Glutamatergic neuron (in vitro differentiated cells): ENCODE measurements at regions not wholly inside any gene's neighbourhood (a gene's known extent, or its start where the extent isn't known, plus 50 kb on each side); places are given as distances from the start of the nearest gene placed in this dataset.
A peak's percentile ranks its signal among the peaks of the same experiment; 100 is the strongest.

Source experiments
- DNase-seq: peaks from one replicate; pipeline ENCODE4 v3.0.0; 2022
- H3K27ac Mint-ChIP-seq: one replicate; pipeline ENCODE4 v1.8.0; 2020; ENCODE audit warnings: mild to moderate bottlenecking, mixed read lengths, inconsistent platforms; ENCODE audit not compliant: unreplicated experiment
- H3K27me3 Mint-ChIP-seq: one replicate; pipeline ENCODE4 v1.8.0; 2020; ENCODE audit warnings: mild to moderate bottlenecking, moderate library complexity, mixed read lengths, inconsistent platforms; ENCODE audit not compliant: unreplicated experiment
- H3K36me3 Mint-ChIP-seq: one replicate; pipeline ENCODE4 v1.8.0; 2020; ENCODE audit warnings: mild to moderate bottlenecking, mixed read lengths, inconsistent platforms; ENCODE audit not compliant: unreplicated experiment
- H3K4me1 Mint-ChIP-seq: one replicate; pipeline ENCODE4 v1.8.0; 2020; ENCODE audit warnings: mild to moderate bottlenecking, low read depth, mixed read lengths, inconsistent platforms; ENCODE audit not compliant: unreplicated experiment
- H3K4me3 Mint-ChIP-seq: one replicate; pipeline ENCODE4 v1.8.0; 2020; ENCODE audit warnings: mild to moderate bottlenecking, mixed read lengths, inconsistent platforms; ENCODE audit not compliant: unreplicated experiment
- H3K9me3 Mint-ChIP-seq: one replicate; pipeline ENCODE4 v1.8.0; 2020; ENCODE audit warnings: mild to moderate bottlenecking, moderate library complexity, mixed read lengths, inconsistent platforms; ENCODE audit not compliant: unreplicated experiment
- TF ChIP-seq, protein P1 (sequence below): fragments of 200-600 bp; sonication (generic); IDR thresholded peaks from one replicate; pipeline ENCODE4 v1.5.0; 2021; ENCODE audit not compliant: partially characterized antibody, unreplicated experiment

DNA sequence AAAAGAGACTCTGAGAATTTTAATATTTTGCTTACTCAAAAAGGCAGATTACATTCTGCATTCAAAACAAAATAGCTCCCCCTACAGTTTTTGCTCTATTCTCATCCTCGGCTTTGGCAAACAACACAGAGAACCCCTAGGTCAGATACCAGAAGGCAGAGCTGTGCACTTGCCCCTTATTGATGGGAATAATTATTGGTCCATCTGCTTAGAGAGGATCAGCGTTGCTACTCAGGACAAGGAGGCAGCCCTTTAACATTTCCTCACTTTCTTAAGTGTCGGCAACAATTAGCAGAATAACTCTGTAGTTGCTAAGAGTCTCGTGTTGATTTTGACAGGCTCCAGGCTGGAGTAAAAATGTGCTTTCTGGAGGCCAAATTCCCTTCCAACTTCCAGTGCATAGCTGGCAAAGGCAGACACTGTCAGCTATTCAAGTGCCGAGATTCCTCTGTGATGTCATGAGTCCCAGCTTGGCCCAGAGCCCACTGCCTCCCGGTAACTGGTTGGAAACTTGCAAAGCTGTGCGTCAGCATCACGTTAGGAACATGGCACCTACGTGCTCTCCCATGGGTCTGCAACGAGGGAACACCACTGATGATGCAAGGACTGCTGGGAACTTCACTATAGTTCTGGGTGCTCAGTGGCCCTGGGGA is 482.7 kb upstream of the ADAMTS9 start:
- H3K27ac Mint-ChIP-seq, result no peak overlapping the region
- DNase-seq, result no peak
- H3K9me3 Mint-ChIP-seq, result peaks cover 2% of the 10 kb centered on the region

GRCh38 chr3:65169961-65170360 is 482.2 kb upstream of the ADAMTS9 start:
- no peaks in the 10 kb centered on the region for H3K36me3 Mint-ChIP-seq
- no peaks in the 10 kb centered on the region for H3K4me1 Mint-ChIP-seq
- no peak for DNase-seq
- TF ChIP-seq, protein P1, sequence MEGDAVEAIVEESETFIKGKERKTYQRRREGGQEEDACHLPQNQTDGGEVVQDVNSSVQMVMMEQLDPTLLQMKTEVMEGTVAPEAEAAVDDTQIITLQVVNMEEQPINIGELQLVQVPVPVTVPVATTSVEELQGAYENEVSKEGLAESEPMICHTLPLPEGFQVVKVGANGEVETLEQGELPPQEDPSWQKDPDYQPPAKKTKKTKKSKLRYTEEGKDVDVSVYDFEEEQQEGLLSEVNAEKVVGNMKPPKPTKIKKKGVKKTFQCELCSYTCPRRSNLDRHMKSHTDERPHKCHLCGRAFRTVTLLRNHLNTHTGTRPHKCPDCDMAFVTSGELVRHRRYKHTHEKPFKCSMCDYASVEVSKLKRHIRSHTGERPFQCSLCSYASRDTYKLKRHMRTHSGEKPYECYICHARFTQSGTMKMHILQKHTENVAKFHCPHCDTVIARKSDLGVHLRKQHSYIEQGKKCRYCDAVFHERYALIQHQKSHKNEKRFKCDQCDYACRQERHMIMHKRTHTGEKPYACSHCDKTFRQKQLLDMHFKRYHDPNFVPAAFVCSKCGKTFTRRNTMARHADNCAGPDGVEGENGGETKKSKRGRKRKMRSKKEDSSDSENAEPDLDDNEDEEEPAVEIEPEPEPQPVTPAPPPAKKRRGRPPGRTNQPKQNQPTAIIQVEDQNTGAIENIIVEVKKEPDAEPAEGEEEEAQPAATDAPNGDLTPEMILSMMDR, result no peak
- H3K27ac Mint-ChIP-seq, result no peak overlapping the region
- H3K27me3 Mint-ChIP-seq, result no peaks in the 10 kb centered on the region
- no peak overlapping the region for H3K4me3 Mint-ChIP-seq
- peaks cover 2% of the 10 kb centered on the region for H3K9me3 Mint-ChIP-seq

More for the DNA sequence above, 482.7 kb upstream of the ADAMTS9 start:
- no peaks in the 10 kb centered on the region for H3K36me3 Mint-ChIP-seq
- no peaks in the 10 kb centered on the region for H3K4me1 Mint-ChIP-seq
- H3K4me3 Mint-ChIP-seq, result no peak overlapping the region
- TF ChIP-seq, protein P1, result peak; percentile 53
- H3K27me3 Mint-ChIP-seq, result no peaks in the 10 kb centered on the region

- H3K4me1 Mint-ChIP-seq, result no peaks in the 10 kb centered on the region
- H3K4me3 Mint-ChIP-seq, result no peak overlapping the region
- H3K27me3 Mint-ChIP-seq, result no peaks in the 10 kb centered on the region
- TF ChIP-seq, protein P1, result no peak
- no peaks in the 10 kb centered on the region for H3K36me3 Mint-ChIP-seq
- H3K9me3 Mint-ChIP-seq, result peaks cover 2% of the 10 kb centered on the region
- H3K27ac Mint-ChIP-seq, result no peak overlapping the region
- DNase-seq, result no peak
Measured at GRCh38 chr3:65168547-65168946, 480.7 kb upstream of the ADAMTS9 start.

GRCh38 chr3:65166531-65166930 is 478.7 kb upstream of the ADAMTS9 start:
- H3K36me3 Mint-ChIP-seq, result no peaks in the 10 kb centered on the region
- peaks cover 2% of the 10 kb centered on the region for H3K9me3 Mint-ChIP-seq
- H3K27ac Mint-ChIP-seq, result no peak overlapping the region
- TF ChIP-seq, protein P1, result no peak
- H3K4me3 Mint-ChIP-seq, result no peak overlapping the region
- no peaks in the 10 kb centered on the region for H3K27me3 Mint-ChIP-seq
- H3K4me1 Mint-ChIP-seq, result no peaks in the 10 kb centered on the region
- no peak for DNase-seq

DNA sequence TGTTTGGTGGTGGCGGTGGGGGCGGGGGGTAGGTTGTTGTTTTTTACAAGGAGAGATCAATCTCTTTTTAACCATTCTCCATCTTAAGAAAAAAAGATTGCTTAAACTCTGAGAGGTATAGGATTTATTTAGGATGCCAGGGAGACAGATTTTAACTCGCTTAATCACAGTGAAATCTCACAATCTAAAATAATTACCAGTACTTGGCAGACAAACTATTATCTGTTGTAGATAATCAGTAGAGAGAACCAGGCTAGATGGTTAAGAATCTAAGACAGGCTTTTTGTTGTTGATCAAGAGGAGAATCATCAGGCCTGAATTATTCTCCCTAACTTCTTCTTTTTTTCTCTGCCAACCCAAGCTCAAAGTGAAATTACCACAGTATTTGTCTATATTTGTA is 470.2 kb upstream of the ADAMTS9 start:
- TF ChIP-seq, protein P1, result no peak
- H3K27me3 Mint-ChIP-seq, result no peaks in the 10 kb centered on the region
- H3K9me3 Mint-ChIP-seq, result no peaks in the 10 kb centered on the region
- H3K4me3 Mint-ChIP-seq, result no peak overlapping the region
- H3K27ac Mint-ChIP-seq, result no peak overlapping the region
- H3K4me1 Mint-ChIP-seq, result no peaks in the 10 kb centered on the region
- no peak for DNase-seq
- no peaks in the 10 kb centered on the region for H3K36me3 Mint-ChIP-seq
